ENCODE measurements at regions not wholly inside any gene's neighbourhood (a gene's known extent, or its start where the extent isn't known, plus 50 kb on each side); places are given as distances from the start of the nearest gene placed in this dataset.
"Not testable (repeated sequence)": the region's sequence is repeated elsewhere in the genome, so short reads cannot be mapped to it uniquely, and the experiment has no call there.

- DNase-seq: no peak
Observed at GRCh38 chr5:75002271-75002670, 50.1 kb downstream of the GCNT4 start.

GRCh38 chr5:74995926-74996325 lies 56.4 kb downstream of the GCNT4 start:
- no peak for DNase-seq

GRCh38 chr5:74994826-74995225 lies 57.5 kb downstream of the GCNT4 start:
- DNase-seq: no peak

GRCh38 chr5:74993743-74994142 lies 58.6 kb downstream of the GCNT4 start:
- no peak for DNase-seq

GRCh38 chr5:74992791-74993190 lies 59.6 kb downstream of the GCNT4 start:
- no peak for DNase-seq

GRCh38 chr5:74991522-74991921 lies 60.8 kb downstream of the GCNT4 start:
- DNase-seq: no peak

GRCh38 chr5:74990194-74990593 lies 62.2 kb downstream of the GCNT4 start:
- no peak for DNase-seq

GRCh38 chr5:74988273-74988983 lies 63.9 kb downstream of the GCNT4 start:
- no peak for DNase-seq

- DNase-seq: no peak
Observed at GRCh38 chr5:74978345-74978744, 74.0 kb downstream of the GCNT4 start.

- no peak for DNase-seq
Observed at GRCh38 chr5:74977471-74977870, 74.9 kb downstream of the GCNT4 start.

GRCh38 chr5:74976651-74977050 lies 75.7 kb downstream of the GCNT4 start:
- no peak for DNase-seq

- no peak for DNase-seq
Observed at GRCh38 chr5:74975582-74975981, 76.8 kb downstream of the GCNT4 start.

- peak; percentile 56 for DNase-seq
Observed at GRCh38 chr5:74974451-74975091, 77.8 kb downstream of the GCNT4 start.

- no peak for DNase-seq
Observed at GRCh38 chr5:74973694-74974093, 78.7 kb downstream of the GCNT4 start.

GRCh38 chr5:74971947-74972460 lies 80.4 kb downstream of the GCNT4 start:
- DNase-seq: no peak

GRCh38 chr5:74970891-74971290 lies 81.5 kb downstream of the GCNT4 start:
- not testable (repeated sequence) for DNase-seq

- no peak for DNase-seq
Observed at GRCh38 chr5:74969726-74970125, 82.6 kb downstream of the GCNT4 start.

GRCh38 chr5:74966141-74967026 lies 86.0 kb downstream of the GCNT4 start:
- DNase-seq: no peak

- DNase-seq: no peak
Observed at GRCh38 chr5:74963407-74963806, 89.0 kb downstream of the GCNT4 start.

- DNase-seq: no peak
Observed at GRCh38 chr5:74957906-74958305, 91.7 kb upstream of the FAM169A start.

- DNase-seq: no peak
Observed at GRCh38 chr5:74957029-74957784, 91.0 kb upstream of the FAM169A start.

GRCh38 chr5:74956278-74956677 lies 90.1 kb upstream of the FAM169A start:
- DNase-seq: no peak

- no peak for DNase-seq
Observed at GRCh38 chr5:74954919-74955318, 88.7 kb upstream of the FAM169A start.

Data from activated CD4-positive, alpha-beta T cell treated with anti-CD3 and anti-CD28 coated beads, Interleukin-2, amount 50 U/mL, for 16 hours (primary cell).